A549 (cell line): ENCODE measurements at regions not wholly inside any gene's neighbourhood (a gene's known extent, or its start where the extent isn't known, plus 50 kb on each side); places are given as distances from the start of the nearest gene placed in this dataset.

Experiments used
- CEBPB ChIP-seq, 2 experiments: fragments of >200 bp in 1 of 2; sonication (Bioruptor Twin) in 1 of 2; formaldehyde crosslinking in 1 of 2; IDR thresholded peaks; 2 replicates each; pipeline ENCODE4 v1.6.1; 2012 to 2016
- CTCF ChIP-seq: fragments of >200 bp; sonication (Bioruptor Twin); formaldehyde crosslinking; IDR thresholded peaks from 3 replicates; pipeline ENCODE4 v1.5.1; 2016
- EP300 ChIP-seq, 2 experiments: fragments of >200 bp; sonication (Bioruptor Twin); formaldehyde crosslinking; IDR thresholded peaks; 2 replicates in 1 of 2; 3 replicates in 1 of 2; pipeline ENCODE4 v1.6.1; 2016 to 2017
- GATA3 ChIP-seq: IDR thresholded peaks from 2 replicates; pipeline ENCODE4 v1.6.1; 2012; ENCODE audit warnings: borderline replicate concordance
- MYC ChIP-seq: IDR thresholded peaks from 2 replicates; pipeline ENCODE4 v1.6.1; 2012; ENCODE audit warnings: mild to moderate bottlenecking, inconsistent platforms, low read length, improper control_type of control experiment, borderline replicate concordance
- PHF8 ChIP-seq: fragments of 200-600 bp; sonication (generic); IDR thresholded peaks from 2 replicates; pipeline ENCODE4 v1.6.1; 2016; ENCODE audit warnings: low read depth, mild to moderate bottlenecking, antibody characterized with exemption, moderate library complexity, borderline replicate concordance
- REST ChIP-seq: fragments of 200-600 bp; sonication (generic); IDR thresholded peaks from 2 replicates; pipeline ENCODE4 v1.6.1; 2016; ENCODE audit warnings: antibody characterized with exemption, mild to moderate bottlenecking, moderate library complexity
- RFX5 ChIP-seq: fragments of 450-650 bp; IDR thresholded peaks from 2 replicates; pipeline ENCODE4 v1.7.1; 2014; ENCODE audit warnings: antibody characterized with exemption, mild to moderate bottlenecking, moderate library complexity
- TP53 ChIP-seq: fragments of 250-450 bp; sonication (Bioruptor Pico); IDR thresholded peaks from 2 replicates; pipeline ENCODE4 v1.5.0; 2021; ENCODE audit warnings: mild to moderate bottlenecking, moderate library complexity
- USF2 ChIP-seq: fragments of 450-650 bp; IDR thresholded peaks from 2 replicates; pipeline ENCODE4 v1.6.1; 2014; ENCODE audit warnings: antibody characterized with exemption

GRCh38 chr12:86456776-86457175, 200.6 kb upstream of the MGAT4C start:
- TF ChIP-seq CTCF: no peak
- TF ChIP-seq REST: no peak
- TF ChIP-seq USF2: no peak
- no peak for TF ChIP-seq RFX5
- no peak for TF ChIP-seq MYC
- no peak for TF ChIP-seq CEBPB (IDR thresholded peaks at IDR 0.05)
- no peak for TF ChIP-seq PHF8
- TF ChIP-seq GATA3: no peak
- TF ChIP-seq EP300 (IDR thresholded peaks at IDR 0.05): no peak
- no peak for TF ChIP-seq TP53
